HepG2 (cell line): ENCODE measurements at regions not wholly inside any gene's neighbourhood (a gene's known extent, or its start where the extent isn't known, plus 50 kb on each side); places are given as distances from the start of the nearest gene placed in this dataset.
A peak's percentile ranks its signal among the peaks of the same experiment; 100 is the strongest.

Experiments
- ATAC-seq: fragments of 200-7000 bp; cut with Tn5 transposase; 3 replicates; pipeline ENCODE4 v1.9.1; 2020; ENCODE audit warnings: mild to moderate bottlenecking, moderate library complexity
- BruUV-seq: library from RNA; stranded (reverse); fragments of 400-500 nt; replicated peaks from 2 replicates; lab custom pipeline; 2021; lab: Mats Ljungman, UMichigan
- CTCF ChIA-PET: fragments of 300-600 bp; formaldehyde crosslinking; extraction: SDS; loops from one replicate; lab custom pipeline; 2021; ENCODE audit warnings: low total read pairs, inconsistent platforms, low intra/inter-chr PET ratio; lab: Yijun Ruan, JAX
- POLR2A ChIA-PET: fragments of 350-600 bp; sonication (Branson Sonifier 250); formaldehyde crosslinking; loops from one replicate; lab custom pipeline; 2020; ENCODE audit warnings: antibody characterized with exemption, inconsistent platforms; lab: Yijun Ruan, JAX
- DNase-seq: peaks from one replicate; pipeline ENCODE4 v3.0.0-alpha.2; 2015; ENCODE audit warnings: low spot score
- FAIRE-seq: peaks from 3 replicates; lab custom pipeline; 2011; peaks lifted over from hg19 to GRCh38; lab: Jason Lieb, UNC
- H2AFZ ChIP-seq: one replicate; pipeline ENCODE4 v1.6.1; 2011; ENCODE audit warnings: low read length, inconsistent platforms
- H3K27ac ChIP-seq: fragments of 300-600 bp; 3 replicates; pipeline ENCODE4 v1.8.0; 2011; ENCODE audit warnings: mixed run types, mild to moderate bottlenecking, mixed read lengths, low read length, inconsistent platforms; ENCODE audit not compliant: insufficient read depth; ENCODE audit errors: extremely low read length
- H3K27me3 ChIP-seq, 2 experiments: fragments of 200-600 bp in 1 of 2; 2 replicates in 1 of 2; 3 replicates in 1 of 2; pipeline versions ENCODE4 v1.6.0 to v1.8.0; 2011; ENCODE audit warnings: low read length in 2 of 2, mild to moderate bottlenecking in 2 of 2, moderate library complexity in 2 of 2, inconsistent platforms in 1 of 2; ENCODE audit not compliant: insufficient read depth in 2 of 2, control insufficient read depth in 1 of 2
- H3K36me3 ChIP-seq, 2 experiments: fragments of 200-600 bp in 1 of 2; replicated peaks in 1 of 2; 2 replicates in 1 of 2; 3 replicates in 1 of 2; pipeline versions ENCODE4 v1.5.1 to v1.8.0; 2011; ENCODE audit warnings: low read length in 2 of 2, inconsistent platforms in 1 of 2; ENCODE audit not compliant: insufficient read depth in 2 of 2, control insufficient read depth in 1 of 2
- H3K4me1 ChIP-seq: 2 replicates; pipeline ENCODE4 v1.5.1; 2012; ENCODE audit warnings: low read length, inconsistent platforms; ENCODE audit not compliant: insufficient read depth
- H3K4me2 ChIP-seq: 2 replicates; pipeline ENCODE4 v1.6.0; 2011; ENCODE audit warnings: low read depth, low read length, inconsistent platforms
- H3K4me3 ChIP-seq, 3 experiments: fragments of 200-600 bp in 1 of 3; sonication (generic), shearing (Covaris generic) in 1 of 3; replicated peaks in 1 of 3; 2 replicates each; pipeline ENCODE4 v1.5.1; 2011 to 2016; ENCODE audit warnings: low read length in 3 of 3, inconsistent platforms in 2 of 3, low read depth in 2 of 3, mild to moderate bottlenecking in 2 of 3, control low read depth in 1 of 3, mixed read lengths in 1 of 3; ENCODE audit not compliant: insufficient read depth in 1 of 3
- H3K79me2 ChIP-seq: one replicate; pipeline ENCODE4 v1.6.1; 2011; ENCODE audit warnings: low read length, inconsistent platforms; ENCODE audit not compliant: insufficient read depth
- H3K9ac ChIP-seq: 2 replicates; pipeline ENCODE4 v1.6.0; 2011; ENCODE audit warnings: mild to moderate bottlenecking, low read depth, low read length, inconsistent platforms; ENCODE audit not compliant: insufficient read depth
- H3K9me3 ChIP-seq: 2 replicates; pipeline ENCODE4 v1.5.1; 2012; ENCODE audit warnings: mild to moderate bottlenecking, low read length
- H4K20me1 ChIP-seq: 2 replicates; pipeline ENCODE4 v1.6.0; 2011; ENCODE audit warnings: inconsistent platforms, mild to moderate bottlenecking, low read length, moderate library complexity; ENCODE audit not compliant: insufficient read depth
- CHCHD3 ChIP-seq: sonication (generic); formaldehyde crosslinking; IDR thresholded peaks from 2 replicates; pipeline ENCODE4 v1.8.0; 2022; ENCODE audit warnings: mild to moderate bottlenecking, missing genetic modification reagents, moderate library complexity
- ESRRA ChIP-seq: sonication (generic); formaldehyde crosslinking; IDR thresholded peaks from 2 replicates; pipeline ENCODE4 v1.5.1; 2020; ENCODE audit warnings: mild to moderate bottlenecking, low read depth, missing genetic modification reagents
- ETS1 ChIP-seq: sonication (generic); formaldehyde crosslinking; IDR thresholded peaks from 2 replicates; pipeline ENCODE4 v1.4.0; 2020; ENCODE audit warnings: missing genetic modification reagents
- HHEX ChIP-seq: IDR thresholded peaks from 2 replicates; pipeline ENCODE4 v1.6.1; 2016; ENCODE audit warnings: control low read depth
- HNF4G ChIP-seq, 2 experiments: sonication (generic) in 1 of 2; formaldehyde crosslinking in 1 of 2; IDR thresholded peaks; 2 replicates each; pipeline versions ENCODE4 v1.4.0 to v1.6.1; 2011 to 2020; ENCODE audit warnings: borderline replicate concordance in 2 of 2, low read depth in 2 of 2, mild to moderate bottlenecking in 2 of 2, low read length in 1 of 2, missing genetic modification reagents in 1 of 2, moderate library complexity in 1 of 2
- MAFF ChIP-seq: IDR thresholded peaks from 2 replicates; pipeline ENCODE4 v1.6.1; 2011; ENCODE audit warnings: low read depth, low read length, improper control_type of control experiment
- MEIS2 ChIP-seq: sonication (generic); formaldehyde crosslinking; IDR thresholded peaks from 2 replicates; pipeline ENCODE4 v1.9.0; 2021; ENCODE audit warnings: mild to moderate bottlenecking, missing genetic modification reagents
- NR1H2 ChIP-seq: sonication (generic); formaldehyde crosslinking; IDR thresholded peaks from 2 replicates; pipeline ENCODE4 v1.8.1; 2022; ENCODE audit warnings: low read depth, missing genetic modification reagents, borderline replicate concordance
- POLR2AphosphoS5 ChIP-seq: IDR thresholded peaks from 2 replicates; pipeline ENCODE4 v1.6.1; 2012; ENCODE audit warnings: low read depth, low read length
- SETDB1 ChIP-seq: sonication (generic); formaldehyde crosslinking; IDR thresholded peaks from 2 replicates; pipeline ENCODE4 v1.5.1; 2020; ENCODE audit warnings: missing genetic modification reagents, mild to moderate bottlenecking, borderline replicate concordance
- SP2 ChIP-seq: sonication (generic); formaldehyde crosslinking; IDR thresholded peaks from 2 replicates; pipeline ENCODE4 v1.5.1; 2020; ENCODE audit warnings: mild to moderate bottlenecking, missing genetic modification reagents
- SRSF4 ChIP-seq: fragments of 200-400 bp; formaldehyde crosslinking; IDR thresholded peaks from one replicate; pipeline ENCODE4 v1.6.1; 2018; ENCODE audit warnings: mild to moderate bottlenecking, low read depth, low read length, moderate library complexity; ENCODE audit not compliant: poor library complexity, severe bottlenecking
- TSC22D2 ChIP-seq: sonication (generic); formaldehyde crosslinking; IDR thresholded peaks from 2 replicates; pipeline ENCODE4 v1.5.1; 2020; ENCODE audit warnings: missing genetic modification reagents, mild to moderate bottlenecking, borderline replicate concordance
- YEATS4 ChIP-seq: sonication (generic); formaldehyde crosslinking; IDR thresholded peaks from 2 replicates; pipeline ENCODE4 v1.4.0; 2020; ENCODE audit warnings: missing genetic modification reagents, borderline replicate concordance
- ZKSCAN8 ChIP-seq: IDR thresholded peaks from 2 replicates; pipeline ENCODE4 v1.6.1; 2016; ENCODE audit warnings: borderline replicate concordance, missing genetic modification reagents, missing compliant biosample characterization
- ZNF18 ChIP-seq: sonication (generic); formaldehyde crosslinking; IDR thresholded peaks from 2 replicates; pipeline ENCODE4 v1.8.0; 2022; ENCODE audit warnings: mild to moderate bottlenecking, missing genetic modification reagents; ENCODE audit not compliant: insufficient replicate concordance
- ZNF24 ChIP-seq: fragments of 450-650 bp; IDR thresholded peaks from 2 replicates; pipeline ENCODE4 v1.6.1; 2017; ENCODE audit warnings: antibody characterized with exemption, mild to moderate bottlenecking
- ZNF274 ChIP-seq: sonication (generic); formaldehyde crosslinking; IDR thresholded peaks from 2 replicates; pipeline ENCODE4 v1.5.1; 2020; ENCODE audit warnings: mild to moderate bottlenecking, missing genetic modification reagents
- ZNF335 ChIP-seq: sonication (generic); formaldehyde crosslinking; IDR thresholded peaks from 2 replicates; pipeline ENCODE4 v1.4.0; 2020; ENCODE audit warnings: missing genetic modification reagents
- ZNF512B ChIP-seq: sonication (generic); formaldehyde crosslinking; IDR thresholded peaks from 2 replicates; pipeline ENCODE4 v1.5.1; 2020; ENCODE audit warnings: missing genetic modification reagents, mild to moderate bottlenecking, borderline replicate concordance
- WGBS: methylation state at CpG from one replicate; pipeline ENCODE4 v1.1.6; 2017; ENCODE audit warnings: low lambda C conversion rate; 5-methylcytosine and 5-hydroxymethylcytosine counted together
- in situ Hi-C: cut with HindIII; loops from 2 replicates; pipeline ENCODE4 v1.10.0; 2017; ENCODE audit warnings: low pct_unique_long_range_greater_than_20kb; ENCODE audit not compliant: extremely low pct_ligation_motif_present
- intact Hi-C: fragments of 100-400 bp; cut with micrococcal nuclease; formaldehyde crosslinking; loops from one replicate; pipeline ENCODE4 v1.10.0; 2022; ENCODE audit not compliant: unreplicated experiment

DNA sequence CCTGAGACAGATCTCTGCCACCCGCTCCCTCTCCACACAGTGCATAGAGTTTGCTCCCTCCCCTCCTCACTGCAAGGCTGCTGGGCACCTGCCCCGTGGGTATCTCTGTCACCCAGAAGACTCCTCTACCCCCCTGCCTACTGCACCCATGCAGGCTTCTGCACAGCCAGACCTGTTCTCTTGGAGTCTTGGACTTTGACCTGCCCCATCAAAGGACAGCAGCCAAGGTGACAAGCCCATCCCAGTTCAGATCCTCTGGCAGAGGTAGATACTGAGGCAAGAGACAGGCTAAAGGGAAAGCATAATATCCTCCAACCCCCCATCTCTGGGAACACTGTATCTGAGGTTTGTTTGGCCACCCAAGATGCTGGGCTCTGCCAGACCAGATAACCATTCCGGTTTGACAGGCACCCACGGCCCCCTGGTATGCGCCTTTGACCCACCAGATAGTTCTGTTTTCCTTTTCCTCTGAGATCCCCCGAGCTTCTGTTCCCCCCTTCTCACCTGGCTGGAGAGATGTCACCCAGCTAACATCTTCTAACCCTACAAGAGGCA lies 239.6 kb downstream of the SOX9 start:
- Histone ChIP-seq H3K9me3 (no peaks in the 10 kb centered on the region), H2AFZ (no peak overlapping the region), H4K20me1 (no peaks in the 10 kb centered on the region), H3K36me3 (no peaks in the 10 kb centered on the region; a peak in 1 of 5 replicates), H3K4me2 (no peak overlapping the region), H3K27ac (no peak overlapping the region), H3K9ac (no peak overlapping the region), H3K27me3 (no peaks in the 10 kb centered on the region), H3K4me3 (no peak overlapping the region), H3K4me1 (peaks cover 51% of the 10 kb centered on the region), H3K79me2 (no peaks in the 10 kb centered on the region)
- in situ Hi-C loops = no loop called here
- ChIA-PET CTCF (no interaction called here), POLR2A (interaction anchor here (0.8 kb wide), 1 partner anchor 39 kb away, joined by 3 read pairs; no protein-coding TSS in a partner anchor)
- intact Hi-C loops = no loop called here
- FAIRE-seq (no peak), DNase-seq (peak; percentile 29), ATAC-seq (no peak)
- WGBS = 89% methylated on average over 6 of the region's 6 CpGs
- no TSS peak for BruUV-seq
- TF ChIP-seq HHEX = no peak
- no peak for TF ChIP-seq ETS1 (CRISPR knock-in tag)
- no peak for TF ChIP-seq NR1H2 (CRISPR knock-in tag)
- 0 out of 2 replicates have a peak, but pooled peaks have one; percentile 49 for TF ChIP-seq ZNF274 (CRISPR knock-in tag)
- no peak for TF ChIP-seq ZKSCAN8 (CRISPR knock-in tag)
- TF ChIP-seq TSC22D2 (CRISPR knock-in tag) = no peak
- TF ChIP-seq MAFF = no peak
- TF ChIP-seq YEATS4 = no peak
- peak; percentile 43; the same call in 1 of the 2 replicates for TF ChIP-seq HNF4G (IDR thresholded peaks at IDR 0.05; ENCODE audit: borderline replicate concordance, low read depth, low read length)
- TF ChIP-seq HNF4G (CRISPR knock-in tag; IDR thresholded peaks at IDR 0.05; ENCODE audit: borderline replicate concordance, low read depth) = no peak
- no peak for TF ChIP-seq ZNF512B (CRISPR knock-in tag)
- 0 out of 2 replicates have a peak, but pooled peaks have one; percentile 52 for TF ChIP-seq ESRRA (CRISPR knock-in tag)
- TF ChIP-seq SRSF4 = no peak
- no peak for TF ChIP-seq CHCHD3 (CRISPR knock-in tag)
- no peak for TF ChIP-seq MEIS2 (CRISPR knock-in tag)
- TF ChIP-seq ZNF335 (CRISPR knock-in tag) = no peak
- no peak for TF ChIP-seq ZNF24
- no peak for TF ChIP-seq SP2
- no peak for TF ChIP-seq SETDB1 (CRISPR knock-in tag)
- no peak for TF ChIP-seq ZNF18 (CRISPR knock-in tag)
- TF ChIP-seq POLR2AphosphoS5 = no peak
